Stimulated activated memory B cell treated with anti-CD40 and anti-IgM and Interleukin-4, amounts not matched to agents 10 μg/mL and 1 μg/mL and 100 μg/mL, for 72 hours (primary cell): ENCODE measurements at regions not wholly inside any gene's neighbourhood (a gene's known extent, or its start where the extent isn't known, plus 50 kb on each side); places are given as distances from the start of the nearest gene placed in this dataset.
"Not testable (repeated sequence)": the region's sequence is repeated elsewhere in the genome, so short reads cannot be mapped to it uniquely, and the experiment has no call there.

Experiments used
- ATAC-seq: fragments of 150-1000 bp; cut with Tn5 transposase; 2 replicates; pipeline ENCODE4 v1.10.0; 2021
- H3K27ac Mint-ChIP-seq: one replicate; pipeline ENCODE4 v1.8.0; 2022; ENCODE audit warnings: mild to moderate bottlenecking, mixed read lengths
- H3K27me3 Mint-ChIP-seq: one replicate; pipeline ENCODE4 v1.8.0; 2022; ENCODE audit warnings: mixed read lengths
- H3K36me3 Mint-ChIP-seq: one replicate; pipeline ENCODE4 v1.8.0; 2022; ENCODE audit warnings: mixed read lengths
- H3K4me1 Mint-ChIP-seq: one replicate; pipeline ENCODE4 v1.8.0; 2022; ENCODE audit warnings: mixed read lengths
- H3K4me3 Mint-ChIP-seq: one replicate; pipeline ENCODE4 v1.8.0; 2022; ENCODE audit warnings: mild to moderate bottlenecking, moderate library complexity, mixed read lengths
- H3K9me3 Mint-ChIP-seq: one replicate; pipeline ENCODE4 v1.8.0; 2022; ENCODE audit warnings: mixed read lengths

- H3K36me3 Mint-ChIP-seq, H3K9me3 Mint-ChIP-seq, H3K27me3 Mint-ChIP-seq, H3K4me3 Mint-ChIP-seq, ATAC-seq, H3K4me1 Mint-ChIP-seq, H3K27ac Mint-ChIP-seq: not testable (repeated sequence)
These were observed 56.2 kb upstream of the TFPI start for GRCh38 chr2:187610450-187610849.

- H3K27me3 Mint-ChIP-seq = no peaks in the 10 kb centered on the region
- no peak overlapping the region for H3K4me3 Mint-ChIP-seq
- no peak overlapping the region for H3K27ac Mint-ChIP-seq
- no peaks in the 10 kb centered on the region for H3K4me1 Mint-ChIP-seq
- no peak for ATAC-seq
- H3K36me3 Mint-ChIP-seq = no peaks in the 10 kb centered on the region
- no peaks in the 10 kb centered on the region for H3K9me3 Mint-ChIP-seq
These were observed 58.6 kb upstream of the TFPI start for GRCh38 chr2:187612857-187613256.

- Mint-ChIP-seq H3K36me3 (no peaks in the 10 kb centered on the region), H3K4me3 (no peak overlapping the region), H3K27ac (no peak overlapping the region), H3K4me1 (no peaks in the 10 kb centered on the region), H3K27me3 (no peaks in the 10 kb centered on the region), H3K9me3 (no peaks in the 10 kb centered on the region)
- ATAC-seq = no peak
These were observed 60.5 kb upstream of the TFPI start for GRCh38 chr2:187614756-187615155.

- no peaks in the 10 kb centered on the region for H3K27me3 Mint-ChIP-seq
- H3K36me3 Mint-ChIP-seq = no peaks in the 10 kb centered on the region
- H3K4me3 Mint-ChIP-seq = no peak overlapping the region
- H3K27ac Mint-ChIP-seq = no peak overlapping the region
- H3K9me3 Mint-ChIP-seq = no peaks in the 10 kb centered on the region
- ATAC-seq = no peak
- no peaks in the 10 kb centered on the region for H3K4me1 Mint-ChIP-seq
These were observed 61.1 kb upstream of the TFPI start for GRCh38 chr2:187615364-187615763.

- H3K36me3 Mint-ChIP-seq = no peaks in the 10 kb centered on the region
- no peaks in the 10 kb centered on the region for H3K9me3 Mint-ChIP-seq
- no peaks in the 10 kb centered on the region for H3K27me3 Mint-ChIP-seq
- ATAC-seq = no peak
- no peaks in the 10 kb centered on the region for H3K4me1 Mint-ChIP-seq
- H3K27ac Mint-ChIP-seq = no peak overlapping the region
- H3K4me3 Mint-ChIP-seq = no peak overlapping the region
These were observed 61.7 kb upstream of the TFPI start for GRCh38 chr2:187615902-187616301.

GRCh38 chr2:187617120-187617519 lies 62.9 kb upstream of the TFPI start:
- Mint-ChIP-seq H3K27ac (no peak overlapping the region), H3K4me1 (no peaks in the 10 kb centered on the region), H3K36me3 (no peaks in the 10 kb centered on the region), H3K27me3 (no peaks in the 10 kb centered on the region), H3K4me3 (no peak overlapping the region), H3K9me3 (no peaks in the 10 kb centered on the region)
- ATAC-seq = no peak

GRCh38 chr2:187617905-187618304 lies 63.7 kb upstream of the TFPI start:
- Mint-ChIP-seq H3K4me1 (no peaks in the 10 kb centered on the region), H3K9me3 (no peaks in the 10 kb centered on the region), H3K27ac (no peak overlapping the region), H3K36me3 (no peaks in the 10 kb centered on the region), H3K4me3 (no peak overlapping the region), H3K27me3 (no peaks in the 10 kb centered on the region)
- peak; percentile 42 for ATAC-seq

GRCh38 chr2:187618813-187619212 lies 64.6 kb upstream of the TFPI start:
- Mint-ChIP-seq H3K27me3 (no peaks in the 10 kb centered on the region), H3K4me1 (no peaks in the 10 kb centered on the region), H3K27ac (no peak overlapping the region), H3K4me3 (no peak overlapping the region), H3K36me3 (no peaks in the 10 kb centered on the region), H3K9me3 (no peaks in the 10 kb centered on the region)
- ATAC-seq = no peak

- H3K27me3 Mint-ChIP-seq = no peaks in the 10 kb centered on the region
- no peak overlapping the region for H3K4me3 Mint-ChIP-seq
- H3K27ac Mint-ChIP-seq = no peak overlapping the region
- no peaks in the 10 kb centered on the region for H3K4me1 Mint-ChIP-seq
- peaks cover 7% of the 10 kb centered on the region for H3K9me3 Mint-ChIP-seq
- ATAC-seq = no peak
- no peaks in the 10 kb centered on the region for H3K36me3 Mint-ChIP-seq
These were observed 72.9 kb upstream of the TFPI start for GRCh38 chr2:187627153-187627552.

- ATAC-seq, H3K4me1 Mint-ChIP-seq, H3K36me3 Mint-ChIP-seq, H3K4me3 Mint-ChIP-seq, H3K9me3 Mint-ChIP-seq, H3K27me3 Mint-ChIP-seq, H3K27ac Mint-ChIP-seq: not testable (repeated sequence)
These were observed 82.6 kb upstream of the TFPI start for GRCh38 chr2:187636731-187637391.

- not testable (repeated sequence) for H3K27ac Mint-ChIP-seq, H3K4me1 Mint-ChIP-seq, H3K4me3 Mint-ChIP-seq, ATAC-seq, H3K27me3 Mint-ChIP-seq, H3K9me3 Mint-ChIP-seq, H3K36me3 Mint-ChIP-seq
These were observed 83.1 kb upstream of the TFPI start for GRCh38 chr2:187637392-187637740.

GRCh38 chr2:187637771-187638170 lies 83.5 kb upstream of the TFPI start:
- not testable (repeated sequence) for H3K27ac Mint-ChIP-seq, ATAC-seq

GRCh38 chr2:187638840-187639239 lies 84.6 kb upstream of the TFPI start:
- H3K9me3 Mint-ChIP-seq = peaks cover 4% of the 10 kb centered on the region
- H3K4me3 Mint-ChIP-seq = no peak overlapping the region
- no peaks in the 10 kb centered on the region for H3K36me3 Mint-ChIP-seq
- no peaks in the 10 kb centered on the region for H3K27me3 Mint-ChIP-seq
- H3K4me1 Mint-ChIP-seq = no peaks in the 10 kb centered on the region
- no peak overlapping the region for H3K27ac Mint-ChIP-seq
- ATAC-seq = no peak

More at GRCh38 chr2:187637771-187638170, 83.5 kb upstream of the TFPI start:
- not testable (repeated sequence) for H3K4me1 Mint-ChIP-seq, H3K27me3 Mint-ChIP-seq, H3K4me3 Mint-ChIP-seq, H3K9me3 Mint-ChIP-seq, H3K36me3 Mint-ChIP-seq

GRCh38 chr2:187640926-187641510 lies 86.8 kb upstream of the TFPI start:
- no peak for ATAC-seq

GRCh38 chr2:187642498-187642897 lies 88.3 kb upstream of the TFPI start:
- H3K27me3 Mint-ChIP-seq = no peaks in the 10 kb centered on the region
- no peak overlapping the region for H3K4me3 Mint-ChIP-seq
- no peaks in the 10 kb centered on the region for H3K36me3 Mint-ChIP-seq
- no peak for ATAC-seq
- H3K27ac Mint-ChIP-seq = no peak overlapping the region
- H3K4me1 Mint-ChIP-seq = no peaks in the 10 kb centered on the region
- H3K9me3 Mint-ChIP-seq = peaks cover 4% of the 10 kb centered on the region

More at GRCh38 chr2:187640926-187641510, 86.8 kb upstream of the TFPI start:
- Mint-ChIP-seq H3K9me3 (peaks cover 4% of the 10 kb centered on the region), H3K4me1 (no peaks in the 10 kb centered on the region), H3K27me3 (no peaks in the 10 kb centered on the region), H3K36me3 (no peaks in the 10 kb centered on the region), H3K27ac (no peak overlapping the region), H3K4me3 (no peak overlapping the region)

- Mint-ChIP-seq H3K9me3 (no peaks in the 10 kb centered on the region), H3K4me1 (no peaks in the 10 kb centered on the region), H3K27me3 (no peaks in the 10 kb centered on the region), H3K36me3 (no peaks in the 10 kb centered on the region), H3K27ac (no peak overlapping the region), H3K4me3 (no peak overlapping the region)
- no peak for ATAC-seq
These were observed 90.3 kb upstream of the TFPI start for GRCh38 chr2:187644486-187644885.
